HG02973 (cell line): ENCODE measurements at regions not wholly inside any gene's neighbourhood (a gene's known extent, or its start where the extent isn't known, plus 50 kb on each side); places are given as distances from the start of the nearest gene placed in this dataset.

ENCODE experiments used
- ATAC-seq: cut with Tn5 transposase; IDR thresholded peaks from one replicate; pipeline ENCODE4 v1.9.1; 2021; ENCODE audit warnings: moderate library complexity; ENCODE audit not compliant: unreplicated experiment

DNA sequence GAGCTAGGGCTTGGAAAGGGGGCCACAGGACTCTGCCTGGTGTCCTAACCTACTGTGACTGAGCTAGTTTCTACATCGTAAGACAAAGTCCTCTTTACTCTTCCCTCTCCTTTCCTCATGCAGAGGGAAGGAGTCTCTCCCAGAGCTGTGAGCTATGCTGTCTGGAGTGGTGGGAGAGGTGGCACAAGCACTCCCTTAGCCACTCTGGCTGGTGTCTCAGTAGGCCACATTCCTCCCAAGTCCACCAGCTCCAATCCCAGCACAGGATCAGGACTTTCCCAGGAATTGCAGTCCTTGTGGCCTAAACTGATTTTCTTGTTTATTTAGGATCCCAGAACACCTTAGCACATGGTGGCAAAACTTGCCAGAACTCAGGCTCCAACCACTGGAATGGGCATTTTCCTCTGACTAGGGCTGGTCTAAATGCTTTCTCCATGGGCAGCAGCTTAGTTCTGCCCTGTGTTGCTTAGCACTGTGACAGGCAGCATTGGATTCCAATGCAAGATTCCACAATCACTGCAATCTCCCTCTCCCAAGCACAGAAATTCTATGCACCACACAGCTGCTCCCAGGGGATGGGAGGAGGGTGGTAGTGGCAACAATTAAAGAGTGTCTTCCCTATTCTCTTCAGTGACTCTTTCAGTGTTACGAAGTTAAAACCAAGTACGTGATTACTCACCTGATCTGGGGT is 733.3 kb downstream of the HACE1 start:
- no peak for ATAC-seq

DNA sequence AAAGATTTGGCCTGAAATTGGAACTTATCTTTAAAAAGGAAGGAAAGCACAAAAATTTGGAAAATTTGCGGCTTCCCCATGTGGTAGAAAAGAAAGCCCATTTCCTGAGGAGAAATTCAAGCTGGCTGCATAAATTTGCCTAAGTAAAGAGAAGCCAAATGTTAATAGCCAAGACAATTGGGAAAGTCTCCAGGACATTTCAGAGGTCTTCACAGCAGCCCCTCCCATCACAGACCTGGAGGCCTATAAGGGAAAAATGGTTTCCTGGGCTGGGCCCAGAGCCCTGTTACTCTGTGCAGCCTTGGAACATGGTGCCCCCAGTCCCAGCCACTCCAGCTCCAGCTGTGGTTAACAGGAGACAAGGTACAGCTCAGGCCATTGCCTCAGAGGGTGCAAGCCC is 736.5 kb downstream of the HACE1 start:
- ATAC-seq: no peak

DNA sequence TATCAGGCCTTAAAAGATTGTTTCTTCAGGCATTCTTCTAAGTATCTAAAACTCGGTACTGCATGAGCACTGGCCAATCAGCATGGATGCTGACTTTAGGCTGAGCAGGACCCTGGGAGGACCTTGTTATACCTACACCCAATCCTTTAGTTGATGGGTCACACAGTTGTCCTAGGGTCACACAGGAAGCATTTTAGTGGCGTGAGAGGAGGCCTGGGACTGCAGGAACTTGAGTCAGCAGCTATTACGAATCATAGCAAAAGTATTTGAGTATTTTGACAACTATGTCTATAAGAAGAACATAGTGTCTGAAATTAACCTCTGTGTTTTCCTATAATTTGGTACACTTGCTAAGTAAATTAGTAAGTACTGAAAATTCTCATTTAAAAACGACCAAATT is 741.4 kb downstream of the HACE1 start:
- ATAC-seq: no peak

DNA sequence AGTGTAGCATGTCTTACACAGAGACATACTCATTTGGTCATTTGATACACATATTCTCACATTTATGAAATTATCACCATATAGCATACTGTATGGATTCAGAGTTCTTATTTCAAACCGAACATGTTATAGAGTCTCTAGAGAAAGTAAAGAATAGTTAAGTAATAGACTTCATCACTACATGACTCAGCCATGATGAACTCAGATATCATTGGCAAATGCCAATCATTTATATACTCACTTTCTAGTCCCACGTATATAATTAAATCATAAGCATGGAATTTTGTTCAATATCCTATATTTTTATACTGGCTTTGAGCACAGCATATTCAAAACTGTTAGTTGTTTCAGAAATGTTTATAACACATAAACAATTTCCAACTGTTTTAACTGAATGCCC is 749.9 kb downstream of the HACE1 start:
- ATAC-seq: no peak

DNA sequence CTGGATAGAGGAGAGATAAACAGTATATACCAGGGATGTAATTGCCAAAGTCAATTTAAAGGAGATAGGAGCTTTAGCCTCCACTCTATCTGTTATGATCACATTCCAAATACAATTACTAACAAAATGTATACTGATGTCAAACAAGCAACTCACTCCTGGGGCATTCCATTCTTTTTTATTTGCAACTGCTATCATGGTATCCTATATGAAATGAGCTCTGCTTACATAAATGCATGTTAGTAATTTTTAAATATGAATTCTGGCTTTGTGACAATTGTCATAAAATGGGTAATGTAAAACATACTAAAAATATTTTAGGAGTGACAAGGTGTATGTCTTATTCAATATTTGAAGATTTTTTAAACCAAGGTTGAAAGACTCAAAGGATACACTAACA is 751.1 kb downstream of the HACE1 start:
- no peak for ATAC-seq

DNA sequence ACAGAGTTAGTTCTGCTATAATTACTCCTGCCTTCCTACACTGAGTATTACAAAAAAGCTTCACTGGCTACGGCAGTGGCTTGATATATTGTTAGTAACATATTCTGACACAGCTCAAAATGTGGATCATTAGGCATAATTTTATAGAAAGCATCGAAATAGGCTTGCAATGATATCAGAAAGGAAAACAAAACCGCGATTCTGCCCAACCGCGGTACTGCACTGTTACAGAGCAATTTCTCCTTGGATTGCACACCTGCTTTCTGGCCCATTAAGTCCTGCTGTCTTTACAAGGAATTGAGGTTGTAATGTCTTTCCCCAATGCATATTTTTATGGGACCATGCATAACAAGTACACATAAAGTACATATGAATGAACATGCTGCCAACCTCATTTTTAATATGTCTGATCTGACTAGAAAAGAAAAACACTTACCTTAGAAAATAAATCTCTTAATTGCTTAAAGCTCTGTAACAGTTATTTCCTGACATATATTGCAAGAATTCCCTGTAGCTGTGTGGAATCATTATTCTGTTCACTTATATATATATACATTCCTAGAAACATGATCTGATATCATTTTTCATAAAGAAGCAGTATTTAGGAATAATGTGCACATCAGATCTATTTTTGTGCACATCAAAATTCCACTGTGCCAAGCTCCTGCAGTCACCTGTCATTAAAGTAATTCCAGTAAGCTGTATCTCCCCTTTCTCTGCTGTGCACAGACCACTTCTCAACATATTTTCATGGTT is 763.9 kb downstream of the HACE1 start:
- ATAC-seq: no peak

DNA sequence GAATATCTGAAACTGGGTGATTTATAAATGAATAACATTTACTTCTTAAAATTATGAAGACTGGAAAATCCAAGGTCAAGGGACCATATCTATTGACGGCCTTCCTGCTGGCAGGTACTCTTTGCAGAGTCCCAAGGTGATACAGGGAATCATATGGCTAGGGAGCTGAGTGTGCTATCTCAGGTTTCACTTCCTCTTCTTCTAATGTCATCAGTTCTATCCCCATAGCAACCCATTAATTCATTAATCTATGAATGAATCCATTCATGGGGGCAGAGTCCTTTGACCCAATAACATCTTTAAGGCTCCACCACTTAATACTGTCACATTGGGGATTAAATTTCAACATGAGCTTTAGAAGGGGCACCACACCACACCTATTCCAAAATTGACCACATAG is 772.0 kb downstream of the HACE1 start:
- peak; percentile 54 for ATAC-seq

DNA sequence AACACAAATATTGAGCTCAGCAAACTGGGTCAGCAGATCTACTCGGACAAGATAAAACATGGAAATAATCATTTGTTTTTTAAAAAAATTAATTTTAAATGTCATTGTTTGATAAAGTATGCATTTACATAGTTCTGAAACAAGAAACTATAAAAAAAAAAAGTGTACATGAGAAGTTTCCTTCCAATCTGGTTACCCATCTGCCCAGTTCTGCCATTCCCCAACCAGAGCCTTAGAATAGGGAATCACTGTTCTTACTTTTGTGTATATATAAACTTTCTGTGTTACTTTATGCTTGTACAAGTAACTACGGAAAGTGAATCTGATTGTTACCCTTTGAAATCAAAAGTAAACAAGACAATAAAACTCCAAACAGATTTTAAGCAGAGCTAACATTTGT is 791.4 kb downstream of the HACE1 start:
- ATAC-seq: no peak

DNA sequence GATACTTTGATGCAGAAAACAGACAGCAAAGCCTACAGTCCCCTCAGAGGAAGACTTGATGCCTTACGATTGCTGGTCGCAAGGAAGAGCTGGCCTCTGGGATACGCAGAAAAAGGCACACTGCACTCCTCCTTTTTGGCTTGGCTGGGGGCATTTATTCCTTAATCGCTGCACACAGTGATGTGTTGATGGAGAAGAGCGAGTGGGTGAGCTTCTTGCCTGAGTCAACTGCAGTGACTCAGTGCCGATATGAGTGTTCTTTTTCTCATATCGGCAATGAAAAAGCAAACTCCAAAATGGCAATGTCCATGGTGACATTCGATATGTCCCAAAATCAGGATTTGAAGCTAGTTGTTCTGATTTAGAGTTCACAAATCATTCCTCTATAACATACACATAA is 794.8 kb downstream of the HACE1 start:
- ATAC-seq: no peak

DNA sequence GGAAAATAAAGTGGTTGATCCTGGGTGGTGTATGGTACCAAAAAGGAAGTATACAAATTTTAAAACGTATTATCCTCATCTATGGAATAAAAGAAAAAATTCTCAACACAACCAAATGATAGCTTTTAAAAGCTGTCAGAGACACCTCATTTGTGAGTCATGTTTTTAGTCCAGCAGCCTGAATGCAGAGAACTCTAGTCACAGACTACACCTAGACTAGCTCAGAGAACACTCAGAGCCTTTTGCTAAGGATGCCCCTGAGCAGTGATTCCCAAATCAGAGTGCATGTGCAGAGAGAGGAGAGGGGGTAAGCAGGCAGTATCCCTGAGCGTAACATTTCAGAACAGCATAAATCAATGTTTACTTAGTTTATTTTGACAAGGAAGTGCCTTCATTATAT is 809.3 kb downstream of the HACE1 start:
- ATAC-seq: no peak

DNA sequence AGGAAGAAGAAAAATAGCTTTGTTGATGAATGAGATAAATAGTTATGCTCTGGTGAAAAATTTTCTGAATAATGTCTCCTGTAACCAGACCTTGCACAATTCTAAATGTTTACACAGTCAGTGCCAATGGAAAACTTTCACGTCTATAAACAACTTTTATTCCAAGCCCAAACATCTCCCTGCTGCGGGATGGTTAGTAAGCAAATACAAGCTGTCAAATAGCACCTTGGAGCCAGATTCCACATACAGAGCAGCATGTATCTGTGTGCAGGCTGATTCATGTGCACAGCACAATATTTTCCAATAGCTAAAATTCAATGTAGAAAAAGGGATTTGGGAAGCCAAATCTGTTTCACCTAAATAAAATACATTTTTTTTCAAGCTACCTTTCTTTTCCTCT is 813.3 kb downstream of the HACE1 start:
- ATAC-seq: no peak

DNA sequence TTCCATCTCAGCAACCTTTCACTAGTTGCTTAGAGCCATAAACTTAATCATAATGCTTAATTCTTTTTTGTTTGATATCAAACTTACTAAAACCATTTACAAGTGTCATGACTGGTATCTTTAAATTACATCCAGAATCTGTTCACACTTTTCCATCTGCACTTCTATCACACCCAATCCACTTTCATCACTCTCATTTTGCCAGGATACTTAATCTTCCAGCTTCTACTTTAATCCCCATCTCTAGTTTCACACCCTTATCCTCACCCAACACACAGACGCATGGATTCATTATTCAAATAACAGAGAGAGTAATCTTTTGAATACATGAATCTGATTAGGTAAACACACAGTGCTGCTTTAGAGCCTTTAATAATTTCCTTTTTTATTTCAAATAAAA is 828.4 kb downstream of the HACE1 start:
- no peak for ATAC-seq

DNA sequence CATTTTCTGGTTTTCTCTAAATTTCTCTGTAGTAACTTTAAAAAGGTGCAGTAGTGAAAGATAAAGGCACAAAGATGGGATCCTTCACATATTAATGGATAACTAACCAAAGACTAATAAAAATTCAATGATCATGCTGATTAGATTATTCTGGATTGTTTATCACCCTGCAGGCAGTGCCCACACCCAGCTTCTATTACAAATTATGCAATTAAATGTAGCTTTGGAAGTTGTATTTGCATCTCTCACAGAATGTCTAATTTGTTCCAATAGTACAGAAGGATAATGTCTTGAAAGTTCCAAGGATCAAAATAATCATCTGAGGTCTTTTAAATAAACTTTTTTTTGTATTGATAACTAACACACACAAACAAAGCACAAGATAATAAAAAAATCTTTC is 837.6 kb downstream of the HACE1 start:
- ATAC-seq: no peak

DNA sequence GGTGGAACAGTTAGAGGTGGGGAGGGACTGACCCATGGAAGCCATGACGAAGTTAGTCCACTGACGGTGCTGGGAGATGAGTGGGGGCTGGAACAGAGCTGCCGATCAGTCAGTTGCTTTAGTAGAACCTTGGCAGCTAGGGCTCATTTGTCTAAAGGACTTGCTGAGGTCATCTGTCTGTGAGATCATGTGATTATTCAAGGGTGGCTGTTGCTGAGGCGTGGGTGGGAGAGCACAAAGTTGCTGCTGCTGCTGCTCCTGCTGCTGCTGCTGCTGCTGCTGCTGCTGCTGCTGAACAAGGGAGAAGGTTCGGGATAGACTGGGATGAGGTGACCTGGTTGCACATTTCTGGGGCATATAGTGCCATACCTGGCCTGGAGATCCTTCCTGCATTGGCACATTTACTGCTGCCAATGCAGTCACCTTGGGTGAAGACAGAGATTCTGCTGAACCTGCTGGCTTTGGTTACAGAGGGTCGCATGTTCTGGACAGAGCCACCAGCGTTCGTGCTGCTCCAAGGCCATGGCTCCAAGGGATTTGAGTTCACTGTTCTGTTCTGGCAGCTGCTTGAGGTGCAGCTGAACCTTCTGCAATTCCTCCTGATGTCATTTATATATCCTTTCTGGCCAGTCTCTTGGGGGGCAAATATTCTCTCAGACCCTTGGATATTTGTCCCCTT is 840.5 kb downstream of the HACE1 start:
- no peak for ATAC-seq

DNA sequence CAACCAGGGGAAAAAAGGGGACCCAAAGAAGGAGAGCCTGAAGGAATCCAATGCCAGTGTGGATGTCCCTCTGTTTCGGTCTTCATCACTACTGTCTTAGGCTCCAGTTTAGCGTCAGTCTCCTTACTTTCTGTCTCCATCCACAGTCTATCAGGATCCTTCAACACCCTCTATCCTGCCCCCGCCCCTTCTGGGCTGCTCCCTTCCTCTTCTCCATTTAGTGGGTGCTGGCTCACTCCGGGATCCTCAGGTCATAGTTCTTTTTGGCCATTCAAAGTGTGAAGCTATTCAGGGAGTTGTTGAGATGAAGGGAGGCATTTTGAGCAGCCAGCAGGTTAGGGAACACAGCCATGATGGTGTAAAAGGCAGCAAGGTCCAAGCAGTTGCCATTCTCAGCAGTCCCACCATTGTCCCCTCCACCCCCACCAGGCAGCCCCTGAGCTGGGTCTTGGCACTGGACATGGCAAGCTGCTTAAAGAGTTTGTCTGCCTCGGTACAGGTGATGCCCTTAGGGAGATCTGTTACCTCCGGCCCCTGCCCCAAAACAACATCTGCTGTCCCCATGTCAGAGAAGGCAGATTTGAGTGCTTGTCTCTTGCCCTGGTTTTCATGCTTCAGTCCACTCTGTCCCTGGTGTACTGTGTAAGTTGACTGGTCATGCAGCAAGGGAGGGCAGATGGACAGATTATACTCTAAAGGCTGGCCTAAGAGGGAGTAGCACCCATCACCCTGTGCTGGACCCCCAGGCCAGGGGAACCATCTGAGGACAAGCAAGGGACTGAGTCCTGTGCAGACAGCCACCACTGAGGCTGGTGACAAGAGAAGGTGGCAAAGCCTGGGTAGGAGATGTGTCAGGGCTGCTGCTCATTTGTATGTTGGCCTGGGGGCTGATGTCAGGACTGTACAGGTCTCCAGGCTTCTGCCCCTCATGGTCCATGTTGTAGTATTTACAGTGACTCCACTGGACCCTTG is 842.0 kb downstream of the HACE1 start:
- ATAC-seq: no peak

DNA sequence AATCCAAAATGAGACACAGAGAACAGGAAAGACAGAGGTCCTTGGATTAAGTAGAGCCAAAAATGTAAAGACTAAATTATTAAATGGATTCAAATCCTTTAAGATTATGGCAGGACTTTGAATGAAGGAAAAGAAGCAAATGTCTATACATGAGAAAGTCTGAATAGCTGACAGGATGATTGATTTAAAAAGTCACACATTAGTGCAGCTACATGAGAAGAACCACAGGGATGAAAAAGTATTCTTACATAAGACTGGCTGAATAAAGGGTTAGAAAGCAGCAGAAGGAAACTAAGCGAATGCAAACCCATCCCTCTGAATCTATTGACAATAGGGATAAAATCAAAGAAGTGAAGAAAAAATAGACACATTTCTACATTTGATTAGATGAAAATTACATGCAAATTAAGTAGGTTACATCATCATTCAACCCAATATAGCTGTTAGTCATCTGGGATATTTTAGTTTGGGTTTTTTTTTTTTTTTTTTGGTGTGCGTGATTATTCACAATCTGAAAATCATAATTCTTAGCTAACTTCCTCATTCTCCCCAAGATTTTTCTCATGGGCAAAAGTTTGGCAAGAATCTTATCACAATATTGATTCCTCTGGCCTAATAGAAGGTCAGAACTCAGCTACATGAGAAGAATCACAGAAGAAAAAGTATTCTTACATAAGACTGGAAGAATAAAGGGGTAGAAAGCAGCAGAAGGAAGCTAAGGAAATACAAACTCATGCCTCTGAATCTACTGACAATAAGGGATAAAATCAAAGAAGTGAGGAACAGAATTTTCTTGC is 845.4 kb downstream of the HACE1 start:
- ATAC-seq: no peak

DNA sequence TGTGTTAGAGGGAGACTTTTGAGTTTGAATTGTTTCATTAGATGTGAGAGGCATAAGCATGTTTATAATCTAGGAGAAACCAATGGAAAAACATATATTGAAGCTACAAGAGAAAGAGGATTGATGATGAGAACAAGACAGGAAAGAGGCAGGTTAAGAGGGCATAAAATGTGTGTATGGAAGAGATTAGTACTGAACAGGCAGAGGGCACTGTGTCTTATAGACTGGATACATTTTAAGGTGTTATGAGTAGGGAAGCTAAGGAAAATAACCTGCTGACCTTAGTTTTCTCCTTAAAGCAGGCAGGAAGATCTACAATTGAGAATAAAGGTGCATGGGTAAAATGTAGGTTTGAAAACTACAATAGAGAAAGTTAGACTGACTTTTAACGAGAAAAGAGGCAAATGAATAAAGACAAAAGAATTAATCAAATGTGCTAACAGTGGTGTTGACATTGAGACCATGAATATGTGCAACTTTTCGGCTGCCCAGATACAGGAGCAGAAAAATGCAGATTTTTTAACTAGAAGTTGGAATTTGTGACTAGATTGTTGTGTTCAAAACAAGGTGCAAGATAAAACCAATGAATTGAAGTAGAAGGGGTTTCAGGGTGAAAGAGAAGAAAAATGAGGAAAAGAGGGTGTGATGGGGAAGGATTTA is 846.3 kb downstream of the HACE1 start:
- no peak for ATAC-seq

DNA sequence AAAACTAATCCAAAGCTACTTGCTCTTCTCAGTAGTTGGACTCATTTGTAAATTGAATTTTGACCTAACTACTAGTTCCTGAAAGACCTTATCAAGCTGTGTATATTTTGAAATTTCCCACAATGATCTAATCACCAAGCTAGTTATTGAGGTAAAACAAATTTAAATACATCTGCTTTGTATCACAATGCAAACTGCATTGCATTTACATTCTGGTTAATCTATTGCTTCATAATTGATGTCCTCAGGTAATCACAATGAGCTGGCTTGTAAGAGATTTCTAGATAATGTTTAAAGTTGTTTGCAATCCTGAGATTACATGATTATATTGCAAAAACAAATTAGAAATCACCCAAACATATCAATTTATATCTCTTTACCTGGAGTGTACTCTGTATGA is 848.8 kb downstream of the HACE1 start:
- no peak for ATAC-seq

DNA sequence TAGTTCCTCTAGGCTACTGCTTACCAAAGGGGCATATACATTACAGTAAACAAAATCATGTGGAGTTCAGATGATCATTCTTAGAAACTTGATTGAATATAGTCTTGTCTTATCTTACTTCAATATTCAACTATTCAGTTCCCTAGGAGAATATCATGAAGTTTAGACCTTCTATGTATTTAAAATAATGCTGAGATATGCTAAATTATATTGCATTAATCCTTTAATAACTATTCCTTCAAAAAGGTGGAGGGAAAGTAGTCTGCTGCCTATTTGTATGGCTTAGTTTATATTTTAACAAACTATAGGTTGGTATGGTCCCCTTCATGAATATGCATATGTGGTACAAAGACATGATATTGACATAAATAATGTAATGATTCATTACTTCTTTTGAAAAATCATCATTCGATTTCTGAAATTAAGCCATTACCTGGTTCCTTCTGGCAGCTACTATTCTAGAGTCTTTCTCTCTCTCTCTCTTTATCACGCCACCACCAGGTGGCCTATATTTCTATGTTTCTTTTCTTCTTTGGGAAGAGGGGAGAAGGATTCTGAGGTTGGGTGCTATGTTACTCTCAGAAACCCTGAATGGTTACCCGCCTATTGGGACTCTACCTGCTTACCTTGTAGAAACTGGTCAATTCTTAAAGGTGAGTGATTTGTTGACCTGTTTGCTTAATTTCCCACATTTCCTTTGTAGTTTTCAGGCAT is 855.8 kb downstream of the HACE1 start:
- ATAC-seq: no peak
